ENCODE measurements at regions not wholly inside any gene's neighbourhood (a gene's known extent, or its start where the extent isn't known, plus 50 kb on each side); places are given as distances from the start of the nearest gene placed in this dataset.

DNA sequence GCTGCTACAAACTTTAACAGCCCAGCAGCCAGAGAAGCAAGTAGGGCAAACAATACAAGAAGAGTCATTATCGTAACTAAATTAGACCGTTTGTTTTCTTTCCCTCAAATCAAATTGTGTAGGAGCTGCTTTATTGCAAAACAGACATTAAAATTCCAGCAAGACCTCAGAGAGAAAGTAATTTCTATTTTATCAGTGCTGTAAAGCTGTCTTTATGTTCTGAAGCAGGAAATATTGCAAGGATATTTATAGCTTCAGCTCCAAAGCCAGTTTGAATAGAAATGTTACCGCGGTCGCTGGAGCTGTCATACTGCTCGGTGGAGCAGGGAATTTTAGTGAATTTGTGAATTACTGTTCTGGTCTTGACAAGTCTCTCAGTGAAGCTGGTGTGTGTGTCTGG lies 503.8 kb upstream of the PLXNA2 start:
- Mint-ChIP-seq H3K27me3 (ENCODE audit: low read depth) (peaks cover 3% of the 10 kb centered on the region), H3K27ac (ENCODE audit: unreplicated experiment) (no peak overlapping the region), H3K4me1 (ENCODE audit: low read depth) (no peaks in the 10 kb centered on the region), H3K4me3 (ENCODE audit: unreplicated experiment) (no peak overlapping the region), H3K9me3 (ENCODE audit: low read depth) (peaks cover 13% of the 10 kb centered on the region), H3K36me3 (ENCODE audit: low read depth) (no peaks in the 10 kb centered on the region)
- TF ChIP-seq, protein P1, sequence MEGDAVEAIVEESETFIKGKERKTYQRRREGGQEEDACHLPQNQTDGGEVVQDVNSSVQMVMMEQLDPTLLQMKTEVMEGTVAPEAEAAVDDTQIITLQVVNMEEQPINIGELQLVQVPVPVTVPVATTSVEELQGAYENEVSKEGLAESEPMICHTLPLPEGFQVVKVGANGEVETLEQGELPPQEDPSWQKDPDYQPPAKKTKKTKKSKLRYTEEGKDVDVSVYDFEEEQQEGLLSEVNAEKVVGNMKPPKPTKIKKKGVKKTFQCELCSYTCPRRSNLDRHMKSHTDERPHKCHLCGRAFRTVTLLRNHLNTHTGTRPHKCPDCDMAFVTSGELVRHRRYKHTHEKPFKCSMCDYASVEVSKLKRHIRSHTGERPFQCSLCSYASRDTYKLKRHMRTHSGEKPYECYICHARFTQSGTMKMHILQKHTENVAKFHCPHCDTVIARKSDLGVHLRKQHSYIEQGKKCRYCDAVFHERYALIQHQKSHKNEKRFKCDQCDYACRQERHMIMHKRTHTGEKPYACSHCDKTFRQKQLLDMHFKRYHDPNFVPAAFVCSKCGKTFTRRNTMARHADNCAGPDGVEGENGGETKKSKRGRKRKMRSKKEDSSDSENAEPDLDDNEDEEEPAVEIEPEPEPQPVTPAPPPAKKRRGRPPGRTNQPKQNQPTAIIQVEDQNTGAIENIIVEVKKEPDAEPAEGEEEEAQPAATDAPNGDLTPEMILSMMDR (IDR thresholded peaks at IDR 0.05) = no peak
- no peak for DNase-seq (ENCODE audit: low spot score)

DNA sequence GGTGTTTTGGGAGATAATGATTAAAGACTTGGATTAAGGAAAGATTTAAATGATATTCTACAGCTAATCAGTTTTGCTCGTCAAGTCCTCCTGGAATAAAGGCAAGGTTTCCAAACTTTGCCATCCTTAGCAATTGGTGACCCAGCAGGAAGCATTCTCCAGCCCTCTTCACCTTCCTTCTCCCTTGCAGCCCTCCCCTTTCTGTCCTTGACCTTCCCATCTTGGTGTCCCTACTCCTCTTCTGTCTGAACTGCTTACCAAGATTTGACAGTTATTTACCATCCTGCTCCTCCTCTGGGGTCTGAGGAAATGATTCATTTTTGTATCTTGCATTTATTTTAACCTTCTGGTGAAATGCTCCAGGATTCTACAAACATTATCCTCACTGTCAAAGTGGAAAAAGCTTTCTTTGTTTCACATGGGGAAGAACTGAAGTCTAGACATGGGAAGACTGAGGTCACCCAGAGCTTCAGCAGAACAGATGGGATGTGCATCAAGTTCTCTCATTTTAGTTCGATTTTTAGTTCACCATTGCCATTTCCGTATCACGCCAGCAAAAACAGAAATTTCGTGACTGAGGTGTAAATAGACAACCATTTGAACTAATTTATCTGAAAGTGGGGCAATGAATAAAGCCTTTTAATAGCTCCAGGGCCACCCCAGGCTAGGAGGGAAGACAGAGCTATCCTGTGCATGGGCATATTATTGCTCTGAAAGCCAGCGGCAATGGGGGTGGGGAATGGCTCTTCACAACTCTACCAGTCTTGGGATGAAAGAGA lies 504.4 kb upstream of the PLXNA2 start:
- DNase-seq (ENCODE audit: low spot score) = no peak
- Mint-ChIP-seq H3K27me3 (ENCODE audit: low read depth) (peaks cover 4% of the 10 kb centered on the region), H3K36me3 (ENCODE audit: low read depth) (no peaks in the 10 kb centered on the region), H3K4me1 (ENCODE audit: low read depth) (no peaks in the 10 kb centered on the region), H3K9me3 (ENCODE audit: low read depth) (peaks cover 13% of the 10 kb centered on the region), H3K27ac (ENCODE audit: unreplicated experiment) (no peak overlapping the region), H3K4me3 (ENCODE audit: unreplicated experiment) (no peak overlapping the region)
- TF ChIP-seq, protein P1 (IDR thresholded peaks at IDR 0.05) = no peak

DNA sequence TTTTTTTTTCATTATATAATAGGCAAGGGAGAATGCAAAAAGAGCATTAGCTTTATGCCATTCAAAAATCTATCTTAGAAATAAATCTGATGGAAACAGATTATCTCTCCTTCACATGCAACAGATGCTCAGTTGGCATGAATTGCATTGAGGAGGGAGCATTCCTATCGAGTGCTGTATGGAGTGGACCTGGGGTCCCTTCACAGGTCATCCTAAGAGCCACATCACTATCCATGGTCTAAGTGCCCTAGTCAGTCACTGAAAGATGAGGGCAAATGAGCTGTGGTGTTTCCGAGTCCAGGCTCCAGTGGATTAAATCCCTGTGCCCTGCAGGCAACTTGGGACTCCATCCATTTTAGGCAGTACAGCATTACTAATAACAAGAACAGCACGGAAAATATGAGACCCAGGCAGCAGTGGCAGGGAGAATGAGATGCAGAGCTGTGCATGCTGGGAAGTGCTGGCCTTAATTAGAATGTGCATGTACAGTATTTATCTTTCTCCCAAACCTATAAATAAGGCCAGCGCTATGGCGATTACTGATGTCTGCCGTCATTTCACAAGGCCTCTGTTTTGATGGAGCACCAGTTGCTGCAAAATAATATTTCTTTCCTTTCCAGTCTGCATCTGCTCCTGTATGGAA lies 512.3 kb upstream of the PLXNA2 start:
- Mint-ChIP-seq H3K36me3 (ENCODE audit: low read depth) (no peaks in the 10 kb centered on the region), H3K9me3 (ENCODE audit: low read depth) (no peaks in the 10 kb centered on the region), H3K4me1 (ENCODE audit: low read depth) (no peaks in the 10 kb centered on the region), H3K27me3 (ENCODE audit: low read depth) (peaks cover 5% of the 10 kb centered on the region), H3K27ac (ENCODE audit: unreplicated experiment) (no peak overlapping the region), H3K4me3 (ENCODE audit: unreplicated experiment) (no peak overlapping the region)
- TF ChIP-seq, protein P1 (IDR thresholded peaks at IDR 0.05) = no peak
- no peak for DNase-seq (ENCODE audit: low spot score)

DNA sequence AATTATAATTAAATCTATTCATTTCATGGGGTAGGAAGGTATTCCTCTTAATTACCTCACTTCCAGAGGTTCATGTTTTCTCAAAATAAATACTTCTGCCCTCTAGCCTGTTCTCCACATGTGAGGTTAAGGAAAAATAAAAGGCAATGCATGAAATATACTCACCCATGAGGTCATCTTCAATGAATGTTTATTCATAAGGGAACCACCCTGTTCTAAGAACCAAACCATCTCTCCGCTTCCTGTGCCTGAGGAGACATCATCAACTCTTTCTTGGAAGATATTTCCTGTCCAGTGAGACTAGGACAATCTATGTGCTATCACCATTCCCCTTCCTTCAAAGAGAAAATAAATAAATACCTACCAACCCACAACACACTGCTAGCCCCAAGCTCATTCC lies 513.7 kb upstream of the PLXNA2 start:
- TF ChIP-seq, protein P1 (IDR thresholded peaks at IDR 0.05) = no peak
- peaks cover 5% of the 10 kb centered on the region for H3K27me3 Mint-ChIP-seq (ENCODE audit: low read depth)
- no peak overlapping the region for H3K4me3 Mint-ChIP-seq (ENCODE audit: unreplicated experiment)
- no peaks in the 10 kb centered on the region for H3K36me3 Mint-ChIP-seq (ENCODE audit: low read depth)
- H3K27ac Mint-ChIP-seq (ENCODE audit: unreplicated experiment) = no peak overlapping the region
- H3K9me3 Mint-ChIP-seq (ENCODE audit: low read depth) = no peaks in the 10 kb centered on the region
- no peaks in the 10 kb centered on the region for H3K4me1 Mint-ChIP-seq (ENCODE audit: low read depth)
- no peak for DNase-seq (ENCODE audit: low spot score)

DNA sequence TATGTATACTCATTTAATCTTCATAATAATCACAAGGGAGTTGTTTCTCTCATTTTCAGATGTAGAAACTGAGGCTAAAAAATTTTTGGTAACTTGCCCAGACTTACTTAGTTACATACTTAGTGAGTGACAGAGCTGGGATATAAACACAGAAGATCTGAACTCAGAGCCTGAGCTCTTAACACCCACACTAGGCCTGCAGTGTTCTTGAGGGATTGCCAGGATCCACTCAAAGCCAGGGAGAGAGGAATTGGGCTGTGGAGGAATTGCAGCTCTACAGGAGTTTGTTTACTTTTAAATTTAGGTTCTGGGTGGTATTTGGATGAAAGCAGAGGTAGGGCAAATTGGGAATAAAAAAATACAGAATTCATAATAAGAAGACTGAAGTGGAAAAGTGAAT lies 515.1 kb upstream of the PLXNA2 start:
- H3K27ac Mint-ChIP-seq (ENCODE audit: unreplicated experiment) = no peak overlapping the region
- H3K36me3 Mint-ChIP-seq (ENCODE audit: low read depth) = no peaks in the 10 kb centered on the region
- no peak for DNase-seq (ENCODE audit: low spot score)
- no peak overlapping the region for H3K4me3 Mint-ChIP-seq (ENCODE audit: unreplicated experiment)
- TF ChIP-seq, protein P1 (IDR thresholded peaks at IDR 0.05) = no peak
- no peaks in the 10 kb centered on the region for H3K4me1 Mint-ChIP-seq (ENCODE audit: low read depth)
- no peaks in the 10 kb centered on the region for H3K27me3 Mint-ChIP-seq (ENCODE audit: low read depth)
- H3K9me3 Mint-ChIP-seq (ENCODE audit: low read depth) = no peaks in the 10 kb centered on the region
